ENCODE measurements at regions not wholly inside any gene's neighbourhood (a gene's known extent, or its start where the extent isn't known, plus 50 kb on each side); places are given as distances from the start of the nearest gene placed in this dataset.

GRCh38 chr9:28445211-28445610 is 871.9 kb upstream of the C9orf72 start:
- no peak for TF ChIP-seq NFIC (IDR thresholded peaks at IDR 0.05; ENCODE audit: low read length)
- no peak for TF ChIP-seq MAFK (conservative IDR thresholded peaks at IDR 0.05 in 1 of 2, IDR thresholded peaks at IDR 0.05 in 1 of 2; ENCODE audit: low read length in 2 of 2)
- no peak for TF ChIP-seq HDAC6 (IDR thresholded peaks at IDR 0.05; ENCODE audit: low read depth, low read length)
- no peak for TF ChIP-seq EZH2 (conservative IDR thresholded peaks at IDR 0.05; ENCODE audit: low read depth, low read length)
- no peak for TF ChIP-seq MAFF (IDR thresholded peaks at IDR 0.05; ENCODE audit: low read depth, low read length)
- TF ChIP-seq CCAR2 (optimal IDR thresholded peaks at IDR 0.05; ENCODE audit: low read depth, low read length): no peak
- no peak for TF ChIP-seq KMT2B (CRISPR knock-in tag; IDR thresholded peaks at IDR 0.05)
- no peak for TF ChIP-seq GTF2F1 (IDR thresholded peaks at IDR 0.05; ENCODE audit: low read length)
- TF ChIP-seq ZNF10 (CRISPR knock-in tag; IDR thresholded peaks at IDR 0.05; ENCODE audit: borderline replicate concordance, low read depth): no peak
- no peak for TF ChIP-seq ZNF589 (CRISPR knock-in tag; conservative IDR thresholded peaks at IDR 0.05)
- TF ChIP-seq ZBTB21 (CRISPR knock-in tag; IDR thresholded peaks at IDR 0.05): no peak
- TF ChIP-seq CREB3 (CRISPR knock-in tag; IDR thresholded peaks at IDR 0.05): no peak
